22Rv1 (cell line): ENCODE measurements at regions not wholly inside any gene's neighbourhood (a gene's known extent, or its start where the extent isn't known, plus 50 kb on each side); places are given as distances from the start of the nearest gene placed in this dataset.
A peak's percentile ranks its signal among the peaks of the same experiment; 100 is the strongest.

Experiments used
- H3K27ac ChIP-seq: fragments of 450-650 bp; 2 replicates; pipeline ENCODE4 v1.5.1; 2017
- CTCF ChIP-seq: fragments of 450-650 bp; IDR thresholded peaks from 2 replicates; pipeline ENCODE4 v1.5.1; 2017; ENCODE audit warnings: mild to moderate bottlenecking
- ZFX ChIP-seq: fragments of 450-650 bp; IDR thresholded peaks from 2 replicates; pipeline ENCODE4 v1.6.1; 2017; ENCODE audit warnings: antibody characterized with exemption, borderline replicate concordance

GRCh38 chr2:215832791-215833190 is 180.6 kb downstream of the MREG start:
- H3K27ac ChIP-seq, result no peak overlapping the region
- TF ChIP-seq CTCF, result no peak
- no peak for TF ChIP-seq ZFX

- no peak for TF ChIP-seq CTCF
- TF ChIP-seq ZFX, result no peak
- peak overlapping the region; percentile 50 for H3K27ac ChIP-seq
Measured at GRCh38 chr2:215831296-215831913, 181.9 kb downstream of the MREG start.

GRCh38 chr2:215830304-215830703 is 183.0 kb downstream of the MREG start:
- TF ChIP-seq ZFX (no peak), CTCF (no peak)
- H3K27ac ChIP-seq, result no peak overlapping the region

GRCh38 chr2:215829261-215829660 is 184.1 kb downstream of the MREG start:
- TF ChIP-seq ZFX (no peak), CTCF (no peak)
- no peak overlapping the region for H3K27ac ChIP-seq

- peak; percentile 81 for TF ChIP-seq CTCF
- TF ChIP-seq ZFX, result no peak
- no peak overlapping the region for H3K27ac ChIP-seq
Measured at GRCh38 chr2:215828528-215829184, 184.7 kb downstream of the MREG start.

- no peak for TF ChIP-seq CTCF
- TF ChIP-seq ZFX, result no peak
- no peak overlapping the region for H3K27ac ChIP-seq
Measured at GRCh38 chr2:215826838-215827441, 186.4 kb downstream of the MREG start.

GRCh38 chr2:215826376-215826775 is 187.0 kb downstream of the MREG start:
- no peak overlapping the region for H3K27ac ChIP-seq

More at GRCh38 chr2:215826376-215826775, 187.0 kb downstream of the MREG start:
- TF ChIP-seq CTCF (no peak), ZFX (no peak)
